Cardiac muscle cell (in vitro differentiated cells and primary cell): ENCODE measurements at regions not wholly inside any gene's neighbourhood (a gene's known extent, or its start where the extent isn't known, plus 50 kb on each side); places are given as distances from the start of the nearest gene placed in this dataset.
A peak's percentile ranks its signal among the peaks of the same experiment; 100 is the strongest.

Experiments
- DNase-seq, 2 donors: peaks; one replicate each; pipeline versions ENCODE4 v3.0.0 to v3.0.0-alpha.2; 2010 to 2017; ENCODE audit warnings: low read depth in 1 of 2, low spot score in 1 of 2
- H3K27ac ChIP-seq: fragments of 200-600 bp; sonication (generic); 2 replicates; pipeline ENCODE4 v1.5.1; 2016
- H3K27me3 ChIP-seq: fragments of 200-600 bp; sonication (generic); 2 replicates; pipeline ENCODE4 v1.6.0; 2016; ENCODE audit warnings: control low read depth
- H3K36me3 ChIP-seq: fragments of 200-600 bp; sonication (generic); 2 replicates; pipeline ENCODE4 v1.5.1; 2016; ENCODE audit warnings: control low read depth
- H3K4me1 ChIP-seq: fragments of 200-600 bp; sonication (generic); 2 replicates; pipeline ENCODE4 v1.8.1; 2017; ENCODE audit warnings: low read depth, mild to moderate bottlenecking, mixed run types
- H3K4me3 ChIP-seq: fragments of 200-600 bp; sonication (generic); 2 replicates; pipeline ENCODE4 v1.5.1; 2016; ENCODE audit warnings: mild to moderate bottlenecking
- H3K9me3 ChIP-seq: fragments of 200-600 bp; sonication (generic); 2 replicates; pipeline ENCODE4 v1.5.1; 2017; ENCODE audit warnings: low read depth, mild to moderate bottlenecking, control low read depth
- TF ChIP-seq, protein P1 (sequence below): IDR thresholded peaks from 2 replicates; pipeline ENCODE4 v1.5.1; 2012; ENCODE audit warnings: low read depth, mild to moderate bottlenecking, low read length

DNA sequence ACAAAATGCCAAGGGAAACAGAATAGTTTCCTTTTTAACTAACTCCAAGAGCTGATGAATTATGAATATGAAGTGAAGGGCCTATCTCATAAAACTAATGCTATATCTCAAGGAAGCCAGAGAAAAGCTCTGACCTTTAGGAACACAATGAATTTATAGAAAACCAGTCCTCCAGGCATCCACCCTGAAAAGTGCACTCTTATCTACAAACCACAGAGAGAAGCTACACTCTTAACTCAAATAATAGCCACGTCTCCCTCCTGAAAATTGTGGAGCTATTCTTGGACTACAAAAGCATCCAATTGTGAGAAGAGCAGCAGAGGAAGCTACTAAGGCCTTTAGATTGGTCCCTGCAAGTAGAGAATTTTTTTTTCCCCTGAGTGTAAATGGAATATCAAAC lies 253.9 kb downstream of the IL15 start:
- Histone ChIP-seq H3K4me1 (peaks cover 20% of the 10 kb centered on the region), H3K27me3 (no peaks in the 10 kb centered on the region), H3K36me3 (no peaks in the 10 kb centered on the region), H3K9me3 (no peaks in the 10 kb centered on the region), H3K4me3 (no peak overlapping the region), H3K27ac (peak overlapping the region; percentile 72)
- peak; percentile 46 to 52 for DNase-seq
- TF ChIP-seq, protein P1, sequence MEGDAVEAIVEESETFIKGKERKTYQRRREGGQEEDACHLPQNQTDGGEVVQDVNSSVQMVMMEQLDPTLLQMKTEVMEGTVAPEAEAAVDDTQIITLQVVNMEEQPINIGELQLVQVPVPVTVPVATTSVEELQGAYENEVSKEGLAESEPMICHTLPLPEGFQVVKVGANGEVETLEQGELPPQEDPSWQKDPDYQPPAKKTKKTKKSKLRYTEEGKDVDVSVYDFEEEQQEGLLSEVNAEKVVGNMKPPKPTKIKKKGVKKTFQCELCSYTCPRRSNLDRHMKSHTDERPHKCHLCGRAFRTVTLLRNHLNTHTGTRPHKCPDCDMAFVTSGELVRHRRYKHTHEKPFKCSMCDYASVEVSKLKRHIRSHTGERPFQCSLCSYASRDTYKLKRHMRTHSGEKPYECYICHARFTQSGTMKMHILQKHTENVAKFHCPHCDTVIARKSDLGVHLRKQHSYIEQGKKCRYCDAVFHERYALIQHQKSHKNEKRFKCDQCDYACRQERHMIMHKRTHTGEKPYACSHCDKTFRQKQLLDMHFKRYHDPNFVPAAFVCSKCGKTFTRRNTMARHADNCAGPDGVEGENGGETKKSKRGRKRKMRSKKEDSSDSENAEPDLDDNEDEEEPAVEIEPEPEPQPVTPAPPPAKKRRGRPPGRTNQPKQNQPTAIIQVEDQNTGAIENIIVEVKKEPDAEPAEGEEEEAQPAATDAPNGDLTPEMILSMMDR: no peak

DNA sequence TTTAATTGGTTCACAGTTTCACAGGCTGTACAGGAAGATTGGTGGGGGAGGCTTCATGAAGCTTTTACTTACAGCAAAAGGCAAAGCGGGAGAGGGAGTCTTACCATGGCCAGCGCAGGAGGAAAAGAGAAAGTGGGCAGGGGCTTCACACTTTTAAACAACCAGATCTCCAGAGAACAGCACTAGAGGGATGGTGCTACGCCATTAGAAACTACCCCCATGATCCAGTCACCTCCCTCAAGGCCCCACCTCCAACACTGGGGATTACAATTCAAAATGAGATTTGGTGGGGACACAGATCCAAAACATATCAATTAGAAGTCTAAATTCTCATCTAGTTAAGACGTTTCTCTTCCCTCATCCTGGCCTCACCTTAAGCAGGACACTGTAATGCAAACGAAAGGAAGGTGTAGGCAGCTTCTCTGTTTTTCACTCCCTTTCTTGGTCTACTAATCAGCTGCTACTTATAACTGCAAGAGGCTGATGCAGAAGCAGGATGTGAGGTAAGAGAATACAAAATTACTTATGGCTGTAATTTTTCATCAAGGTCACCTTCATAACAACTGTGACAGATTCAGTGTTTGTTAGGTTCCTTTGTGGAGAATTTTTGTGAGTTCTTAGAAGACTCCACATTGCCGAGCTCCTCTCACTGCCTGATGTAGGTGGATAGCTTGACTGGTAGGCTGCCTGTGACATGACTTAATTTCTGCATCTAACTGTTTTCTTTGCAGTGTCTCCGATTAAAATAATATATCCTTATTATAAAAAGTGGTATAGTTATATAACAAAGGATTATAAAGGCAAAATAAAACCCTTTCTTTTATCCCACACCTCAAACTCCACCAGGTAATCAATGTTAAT lies 255.1 kb downstream of the IL15 start:
- Histone ChIP-seq H3K27me3 (no peaks in the 10 kb centered on the region), H3K4me1 (peaks cover 20% of the 10 kb centered on the region), H3K4me3 (no peak overlapping the region), H3K27ac (peak overlapping the region; percentile 72), H3K36me3 (no peaks in the 10 kb centered on the region), H3K9me3 (no peaks in the 10 kb centered on the region)
- DNase-seq: no peak
- TF ChIP-seq, protein P1: no peak

DNA sequence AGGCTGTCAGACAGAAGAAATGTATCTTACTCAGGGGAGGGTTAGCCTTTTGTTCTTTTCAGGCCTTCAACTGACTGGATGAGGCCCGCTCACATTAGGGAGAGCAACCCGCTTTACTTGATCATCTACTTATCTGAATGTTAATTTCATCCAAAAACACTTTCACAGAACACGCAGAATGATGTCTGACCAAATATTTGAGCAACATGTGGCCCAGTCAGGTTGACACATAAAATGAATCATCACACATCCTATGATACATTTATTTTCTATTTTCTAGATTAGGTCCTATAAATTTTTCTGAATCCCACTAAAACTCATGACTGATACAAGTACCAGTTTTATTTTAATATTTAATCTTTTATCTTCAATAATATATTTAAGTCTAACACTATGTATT lies 260.3 kb downstream of the IL15 start:
- Histone ChIP-seq H3K27ac (no peak overlapping the region), H3K9me3 (no peaks in the 10 kb centered on the region), H3K4me3 (no peak overlapping the region), H3K36me3 (no peaks in the 10 kb centered on the region), H3K4me1 (peaks cover 6% of the 10 kb centered on the region), H3K27me3 (no peaks in the 10 kb centered on the region)
- TF ChIP-seq, protein P1: no peak
- DNase-seq: no peak

DNA sequence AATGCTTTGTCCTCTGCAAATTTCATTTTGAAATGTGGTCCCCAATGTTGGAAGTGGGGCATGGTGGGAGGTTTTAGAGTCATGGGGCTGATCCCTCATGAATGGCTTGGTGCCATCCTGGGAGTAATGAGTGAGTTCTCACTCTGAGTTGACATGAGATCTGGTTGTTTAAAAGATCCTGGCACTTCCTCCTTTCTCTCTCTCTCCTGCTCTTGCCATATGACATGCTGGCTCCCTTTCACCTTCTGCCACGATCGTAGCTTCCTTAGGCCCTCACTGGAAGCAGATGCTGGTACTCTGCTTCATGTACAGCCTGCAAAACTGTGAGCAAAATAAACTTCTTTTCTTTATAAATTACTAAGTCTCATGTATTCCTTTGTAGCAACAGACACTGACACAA lies 262.0 kb downstream of the IL15 start:
- Histone ChIP-seq H3K36me3 (no peaks in the 10 kb centered on the region), H3K4me3 (no peak overlapping the region)
- TF ChIP-seq, protein P1: no peak

DNA sequence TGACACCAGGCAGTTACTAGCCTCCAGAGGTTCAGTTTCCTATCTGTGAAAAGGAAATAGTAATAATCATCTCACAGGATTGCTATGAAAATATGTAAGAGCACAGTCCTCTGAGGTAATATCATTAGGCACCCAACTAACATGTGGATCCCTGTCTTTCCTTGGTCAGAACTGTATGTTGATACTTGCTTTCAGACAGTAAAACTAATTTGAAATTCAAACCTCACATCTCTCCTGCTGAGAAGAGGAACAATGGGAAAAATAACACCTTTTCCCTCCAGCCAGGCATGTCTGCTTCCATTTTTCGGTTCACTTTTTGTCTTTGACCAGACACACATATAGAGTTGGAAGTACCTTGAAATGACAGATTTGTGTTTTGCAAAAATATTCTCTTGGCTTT lies 262.7 kb downstream of the IL15 start:
- no peak overlapping the region for H3K27ac ChIP-seq
- no peaks in the 10 kb centered on the region for H3K9me3 ChIP-seq
- H3K4me1 ChIP-seq: peaks cover 4% of the 10 kb centered on the region
- DNase-seq: no peak
- no peak overlapping the region for H3K4me3 ChIP-seq
- H3K36me3 ChIP-seq: no peaks in the 10 kb centered on the region
- no peaks in the 10 kb centered on the region for H3K27me3 ChIP-seq
- TF ChIP-seq, protein P1: no peak

More for the DNA sequence above, 262.0 kb downstream of the IL15 start:
- H3K27me3 ChIP-seq: no peaks in the 10 kb centered on the region
- H3K9me3 ChIP-seq: no peaks in the 10 kb centered on the region
- no peak overlapping the region for H3K27ac ChIP-seq
- H3K4me1 ChIP-seq: peaks cover 4% of the 10 kb centered on the region
- DNase-seq: no peak
